Embryonic facial prominence (tissue), 1 donor: ENCODE measurements at regions not wholly inside any gene's neighbourhood (a gene's known extent, or its start where the extent isn't known, plus 50 kb on each side); places are given as distances from the start of the nearest gene placed in this dataset.
"Not testable (repeated sequence)": the region's sequence is repeated elsewhere in the genome, so short reads cannot be mapped to it uniquely, and the experiment has no call there.

Experiments used
- DNase-seq: peaks from one replicate; pipeline ENCODE4 v3.0.0-alpha.2; 2016; ENCODE audit errors: extremely low spot score

- no peak for DNase-seq
Measured at GRCh38 chr7:25739143-25739542, 412.9 kb upstream of the NFE2L3 start.

GRCh38 chr7:25742316-25742715 is 409.7 kb upstream of the NFE2L3 start:
- DNase-seq: no peak

GRCh38 chr7:25743670-25744451 is 408.1 kb upstream of the NFE2L3 start:
- DNase-seq: not testable (repeated sequence)

GRCh38 chr7:25750744-25751508 is 401.1 kb upstream of the NFE2L3 start:
- no peak for DNase-seq

GRCh38 chr7:25752154-25752553 is 399.8 kb upstream of the NFE2L3 start:
- no peak for DNase-seq

- peak; percentile 47 for DNase-seq
Measured at GRCh38 chr7:25752967-25753791, 398.8 kb upstream of the NFE2L3 start.

- DNase-seq: no peak
Measured at GRCh38 chr7:25753837-25754236, 398.2 kb upstream of the NFE2L3 start.

- no peak for DNase-seq
Measured at GRCh38 chr7:25754333-25754732, 397.7 kb upstream of the NFE2L3 start.

- no peak for DNase-seq
Measured at GRCh38 chr7:25754751-25755150, 397.2 kb upstream of the NFE2L3 start.

- DNase-seq: no peak
Measured at GRCh38 chr7:25756601-25757000, 395.4 kb upstream of the NFE2L3 start.

GRCh38 chr7:25758559-25758958 is 393.4 kb upstream of the NFE2L3 start:
- DNase-seq: no peak

GRCh38 chr7:25759286-25759685 is 392.7 kb upstream of the NFE2L3 start:
- no peak for DNase-seq

GRCh38 chr7:25759748-25760147 is 392.2 kb upstream of the NFE2L3 start:
- no peak for DNase-seq

- DNase-seq: no peak
Measured at GRCh38 chr7:25762511-25763462, 389.2 kb upstream of the NFE2L3 start.

GRCh38 chr7:25763463-25763860 is 388.5 kb upstream of the NFE2L3 start:
- no peak for DNase-seq

GRCh38 chr7:25765110-25765655 is 386.8 kb upstream of the NFE2L3 start:
- DNase-seq: no peak

- DNase-seq: no peak
Measured at GRCh38 chr7:25770235-25770634, 381.8 kb upstream of the NFE2L3 start.

GRCh38 chr7:25770670-25771069 is 381.3 kb upstream of the NFE2L3 start:
- DNase-seq: no peak

GRCh38 chr7:25771491-25771890 is 380.5 kb upstream of the NFE2L3 start:
- no peak for DNase-seq

GRCh38 chr7:25772802-25773201 is 379.2 kb upstream of the NFE2L3 start:
- no peak for DNase-seq

GRCh38 chr7:25774675-25775074 is 377.3 kb upstream of the NFE2L3 start:
- DNase-seq: no peak
